ENCODE measurements at regions not wholly inside any gene's neighbourhood (a gene's known extent, or its start where the extent isn't known, plus 50 kb on each side); places are given as distances from the start of the nearest gene placed in this dataset.
"Not testable (repeated sequence)": the region's sequence is repeated elsewhere in the genome, so short reads cannot be mapped to it uniquely, and the experiment has no call there.

- no peak for DNase-seq (ENCODE audit: extremely low read depth, low read depth)
- H3K4me3 ChIP-seq (replicated peaks; ENCODE audit: low read depth, low read length): no peak overlapping the region
- TF ChIP-seq CTCF (IDR thresholded peaks at IDR 0.05; ENCODE audit: low read depth, low read length, missing control alignments): no peak
These were observed 218.3 kb downstream of the TTC6 start for GRCh38 chr14:37813732-37814131.

- TF ChIP-seq CTCF (IDR thresholded peaks at IDR 0.05; ENCODE audit: low read depth, low read length, missing control alignments): no peak
- no peak for DNase-seq (ENCODE audit: extremely low read depth, low read depth)
- H3K4me3 ChIP-seq (replicated peaks; ENCODE audit: low read depth, low read length): no peak overlapping the region
These were observed 220.7 kb downstream of the TTC6 start for GRCh38 chr14:37816135-37816534.

- no peak overlapping the region for H3K4me3 ChIP-seq (replicated peaks; ENCODE audit: low read depth, low read length)
- TF ChIP-seq CTCF (IDR thresholded peaks at IDR 0.05; ENCODE audit: low read depth, low read length, missing control alignments): no peak
- no peak for DNase-seq (ENCODE audit: extremely low read depth, low read depth)
These were observed 221.4 kb downstream of the TTC6 start for GRCh38 chr14:37816743-37817295.

GRCh38 chr14:37819155-37820015, 224.0 kb downstream of the TTC6 start:
- no peak overlapping the region for H3K4me3 ChIP-seq (replicated peaks; ENCODE audit: low read depth, low read length)
- peak; percentile 2 for DNase-seq (ENCODE audit: extremely low read depth, low read depth)
- TF ChIP-seq CTCF (IDR thresholded peaks at IDR 0.05; ENCODE audit: low read depth, low read length, missing control alignments): no peak

GRCh38 chr14:37820810-37821209, 225.4 kb downstream of the TTC6 start:
- DNase-seq (ENCODE audit: extremely low read depth, low read depth); H3K4me3 ChIP-seq (replicated peaks; ENCODE audit: low read depth, low read length): not testable (repeated sequence)

- no peak overlapping the region for H3K4me3 ChIP-seq (replicated peaks; ENCODE audit: low read depth, low read length)
- TF ChIP-seq CTCF (IDR thresholded peaks at IDR 0.05; ENCODE audit: low read depth, low read length, missing control alignments): no peak
- no peak for DNase-seq (ENCODE audit: extremely low read depth, low read depth)
These were observed 229.7 kb downstream of the TTC6 start for GRCh38 chr14:37824939-37825712.

- H3K4me3 ChIP-seq (replicated peaks; ENCODE audit: low read depth, low read length): no peak overlapping the region
- no peak for DNase-seq (ENCODE audit: extremely low read depth, low read depth)
- no peak for TF ChIP-seq CTCF (IDR thresholded peaks at IDR 0.05; ENCODE audit: low read depth, low read length, missing control alignments)
These were observed 231.4 kb downstream of the TTC6 start for GRCh38 chr14:37826869-37827268.

Data from HFF-Myc (cell line).